SHP77 treated with DMSO at 0.1 percent for 48 hours (cell line): ENCODE measurements at regions not wholly inside any gene's neighbourhood (a gene's known extent, or its start where the extent isn't known, plus 50 kb on each side); places are given as distances from the start of the nearest gene placed in this dataset.

Source experiments
- DNase-seq: peaks from one replicate; lab custom pipeline; 2025; lab: John Stamatoyannopoulos, UW

GRCh38 chr7:22586786-22587140 lies 86.8 kb upstream of the STEAP1B start:
- DNase-seq = no peak

GRCh38 chr7:22586101-22586785 lies 86.3 kb upstream of the STEAP1B start:
- DNase-seq = no peak

- DNase-seq = no peak
Observed at GRCh38 chr7:22584179-22584578, 84.2 kb upstream of the STEAP1B start.

- DNase-seq = no peak
Observed at GRCh38 chr7:22582863-22583622, 83.1 kb upstream of the STEAP1B start.

- DNase-seq = no peak
Observed at GRCh38 chr7:22581099-22581498, 81.1 kb upstream of the STEAP1B start.

- no peak for DNase-seq
Observed at GRCh38 chr7:22579961-22580360, 80.0 kb upstream of the STEAP1B start.

GRCh38 chr7:22578007-22578733 lies 78.2 kb upstream of the STEAP1B start:
- DNase-seq = no peak

GRCh38 chr7:22577470-22578001 lies 77.5 kb upstream of the STEAP1B start:
- no peak for DNase-seq

GRCh38 chr7:22576612-22577469 lies 76.9 kb upstream of the STEAP1B start:
- no peak for DNase-seq

- DNase-seq = no peak
Observed at GRCh38 chr7:22574754-22575520, 74.9 kb upstream of the STEAP1B start.

- DNase-seq = no peak
Observed at GRCh38 chr7:22572937-22573336, 72.9 kb upstream of the STEAP1B start.

GRCh38 chr7:22572292-22572691 lies 72.3 kb upstream of the STEAP1B start:
- DNase-seq = no peak

- no peak for DNase-seq
Observed at GRCh38 chr7:22571766-22572165, 71.8 kb upstream of the STEAP1B start.

GRCh38 chr7:22569586-22570321 lies 69.8 kb upstream of the STEAP1B start:
- DNase-seq = no peak

- no peak for DNase-seq
Observed at GRCh38 chr7:22566592-22566991, 66.6 kb upstream of the STEAP1B start.

GRCh38 chr7:22566176-22566575 lies 66.2 kb upstream of the STEAP1B start:
- no peak for DNase-seq

GRCh38 chr7:22565315-22565811 lies 65.4 kb upstream of the STEAP1B start:
- DNase-seq = no peak

GRCh38 chr7:22564511-22565045 lies 64.6 kb upstream of the STEAP1B start:
- no peak for DNase-seq

- no peak for DNase-seq
Observed at GRCh38 chr7:22563621-22564241, 63.7 kb upstream of the STEAP1B start.
